Activated T-cell treated with anti-CD3 and anti-CD28 coated beads, Interleukin-2, amount 50 U/mL, for 1 hour (primary cell): ENCODE measurements at regions not wholly inside any gene's neighbourhood (a gene's known extent, or its start where the extent isn't known, plus 50 kb on each side); places are given as distances from the start of the nearest gene placed in this dataset.

ENCODE experiments used
- DNase-seq: peaks from one replicate; pipeline ENCODE4 v3.0.0-alpha.2; 2020

- no peak for DNase-seq
Measured at GRCh38 chr19:28834996-28835395, 378.0 kb downstream of the UQCRFS1 start.

DNA sequence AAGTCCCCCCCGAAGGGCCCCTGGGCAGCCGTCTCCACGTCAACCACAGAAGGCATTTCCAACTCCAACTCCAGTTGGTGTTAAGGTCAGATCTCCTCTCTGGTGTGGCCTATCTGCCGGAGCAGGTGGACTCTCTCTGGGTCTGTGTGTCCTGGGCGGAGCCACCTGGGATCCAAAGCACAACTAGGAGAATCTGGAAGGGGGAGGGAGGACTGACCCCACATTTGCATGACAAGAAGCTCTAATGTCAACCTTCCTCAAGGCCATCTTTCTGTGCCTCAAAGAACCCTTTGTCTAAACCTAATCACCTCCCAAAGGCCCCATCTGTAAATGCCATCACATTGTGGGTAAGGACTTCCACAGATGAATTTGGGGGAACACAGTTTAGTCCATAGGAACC is 381.5 kb downstream of the UQCRFS1 start:
- no peak for DNase-seq

GRCh38 chr19:28829762-28830161 is 383.2 kb downstream of the UQCRFS1 start:
- no peak for DNase-seq

GRCh38 chr19:28829359-28829758 is 383.6 kb downstream of the UQCRFS1 start:
- no peak for DNase-seq

GRCh38 chr19:28828276-28828870 is 384.6 kb downstream of the UQCRFS1 start:
- no peak for DNase-seq

DNA sequence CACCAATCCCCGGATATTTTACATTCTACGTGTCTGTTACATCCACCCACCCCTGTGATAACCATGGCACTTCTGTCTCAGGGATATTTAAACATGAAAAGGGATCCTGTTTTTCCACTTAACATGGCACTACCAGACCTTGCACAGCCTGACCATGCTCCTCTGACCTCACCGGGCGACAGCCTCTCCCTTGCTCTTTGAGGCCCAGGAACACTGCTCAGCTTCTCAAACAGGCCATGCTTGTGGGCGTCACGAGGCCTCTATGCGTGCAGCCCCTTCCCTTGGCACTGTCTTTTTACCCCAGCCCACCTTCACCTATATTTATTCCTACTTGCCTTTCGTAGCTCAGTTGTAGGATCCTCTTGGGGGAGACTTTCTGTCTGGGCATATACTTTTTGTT is 385.6 kb downstream of the UQCRFS1 start:
- no peak for DNase-seq

DNA sequence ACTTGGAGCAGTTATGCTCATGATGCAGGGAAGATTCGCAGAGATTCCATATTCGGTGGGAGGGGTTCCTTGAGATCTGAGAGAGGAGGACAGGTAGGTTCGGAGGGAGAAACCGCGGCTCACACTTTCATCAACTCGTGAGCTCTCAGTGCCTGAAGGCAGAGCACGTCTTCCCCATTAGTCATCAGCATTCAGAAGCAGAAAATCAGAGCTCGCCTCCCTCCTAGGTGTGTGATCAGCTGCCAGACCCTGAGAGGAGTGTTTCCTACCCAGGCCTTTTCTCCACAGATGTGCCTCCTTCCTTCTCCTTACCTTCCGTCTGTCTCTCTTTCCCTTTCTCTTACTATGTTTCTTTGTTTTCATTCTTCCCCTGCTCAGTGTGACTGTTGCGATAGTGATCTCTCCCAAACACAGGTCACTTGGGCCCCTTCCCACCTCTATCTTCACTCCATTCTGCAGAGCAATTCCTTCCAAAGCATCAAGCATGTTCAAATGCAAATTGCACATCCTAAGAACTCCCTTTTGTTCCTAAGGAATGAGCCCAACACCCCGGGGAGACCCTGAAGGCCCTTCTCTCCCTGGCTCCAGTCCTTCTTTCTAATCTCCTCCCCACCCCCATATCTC is 389.5 kb downstream of the UQCRFS1 start:
- DNase-seq = no peak

DNA sequence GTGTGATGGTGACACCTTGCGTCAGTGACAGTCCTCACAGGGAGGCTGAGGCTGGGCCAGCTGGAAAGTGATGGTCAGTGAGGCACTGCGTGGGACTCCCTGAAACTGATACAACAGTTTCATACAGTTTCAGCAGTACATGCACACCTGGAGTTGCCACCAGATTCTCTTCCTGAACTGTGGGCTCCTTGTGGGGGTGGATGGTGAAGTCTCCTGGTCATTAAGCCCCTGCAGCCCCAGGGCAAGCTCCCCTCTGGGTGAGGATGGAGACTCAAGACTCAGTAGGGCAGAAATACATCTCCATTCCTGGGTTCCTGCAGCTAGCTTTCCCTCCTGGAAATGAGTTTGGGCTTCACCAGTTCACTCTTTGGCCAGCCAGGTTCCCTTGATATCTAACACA is 392.7 kb downstream of the UQCRFS1 start:
- no peak for DNase-seq

DNA sequence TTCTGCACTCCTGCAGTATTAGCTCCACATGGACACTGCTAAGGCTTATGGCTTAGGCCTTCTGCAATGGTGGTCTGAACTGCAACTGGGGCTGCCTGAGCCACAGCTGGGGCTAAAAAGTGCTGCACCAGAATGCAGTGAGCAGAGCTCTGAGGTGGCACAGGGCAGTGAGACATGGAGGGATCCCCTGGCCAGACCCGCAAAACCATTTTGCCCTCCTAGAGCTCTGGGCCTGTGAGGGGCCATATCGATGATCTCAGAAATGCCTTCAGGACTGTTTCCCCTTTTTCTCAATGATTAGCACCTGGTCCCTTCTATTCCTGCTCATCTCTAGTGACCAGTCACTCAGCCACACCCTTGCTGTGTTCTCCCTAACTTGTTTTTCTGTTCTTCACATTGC is 397.7 kb downstream of the UQCRFS1 start:
- DNase-seq = no peak

DNA sequence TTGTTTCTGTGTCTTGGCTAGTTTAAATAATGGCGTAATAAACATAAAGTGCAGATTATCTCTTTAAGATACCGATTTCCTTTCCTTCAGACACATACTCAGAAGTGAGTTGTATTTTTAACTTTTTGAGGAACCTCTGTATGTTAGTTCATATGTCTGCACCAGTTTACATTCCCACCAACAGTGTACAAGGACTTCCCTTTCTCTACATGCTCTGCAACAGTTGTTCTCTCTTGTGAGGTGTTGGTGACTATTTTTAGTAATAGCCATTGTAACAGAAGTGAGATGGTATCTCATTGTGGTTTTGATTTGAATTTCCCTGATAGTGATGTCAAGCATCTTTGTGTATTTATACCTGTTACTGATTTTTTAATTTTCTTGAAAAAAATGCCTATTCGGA is 418.6 kb downstream of the UQCRFS1 start:
- DNase-seq = no peak

- no peak for DNase-seq
Measured at GRCh38 chr19:28793391-28794168, 419.4 kb downstream of the UQCRFS1 start.

GRCh38 chr19:28785971-28786370 is 427.0 kb downstream of the UQCRFS1 start:
- DNase-seq = no peak

- DNase-seq = no peak
Measured at GRCh38 chr19:28764066-28764465, 448.9 kb downstream of the UQCRFS1 start.

GRCh38 chr19:28746478-28746877 is 466.5 kb downstream of the UQCRFS1 start:
- no peak for DNase-seq

DNA sequence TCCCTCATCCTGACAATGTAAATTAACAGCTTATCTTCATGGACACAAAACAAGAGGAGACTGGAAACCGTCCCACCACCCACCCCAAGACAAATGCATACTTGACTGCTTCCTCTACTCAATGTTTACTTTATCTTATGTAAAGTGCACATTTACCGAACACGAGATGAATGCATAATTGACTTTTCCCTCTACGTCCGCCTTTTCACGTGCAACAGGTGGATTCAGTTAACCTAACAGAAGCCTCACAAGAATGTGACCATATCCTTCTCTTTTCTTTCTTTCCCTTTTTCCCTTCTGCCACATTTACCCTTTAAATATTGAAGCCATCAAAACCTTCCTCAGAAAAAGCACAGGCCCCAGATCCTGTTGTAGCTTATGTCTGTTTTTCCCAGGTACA is 468.0 kb downstream of the UQCRFS1 start:
- no peak for DNase-seq

DNA sequence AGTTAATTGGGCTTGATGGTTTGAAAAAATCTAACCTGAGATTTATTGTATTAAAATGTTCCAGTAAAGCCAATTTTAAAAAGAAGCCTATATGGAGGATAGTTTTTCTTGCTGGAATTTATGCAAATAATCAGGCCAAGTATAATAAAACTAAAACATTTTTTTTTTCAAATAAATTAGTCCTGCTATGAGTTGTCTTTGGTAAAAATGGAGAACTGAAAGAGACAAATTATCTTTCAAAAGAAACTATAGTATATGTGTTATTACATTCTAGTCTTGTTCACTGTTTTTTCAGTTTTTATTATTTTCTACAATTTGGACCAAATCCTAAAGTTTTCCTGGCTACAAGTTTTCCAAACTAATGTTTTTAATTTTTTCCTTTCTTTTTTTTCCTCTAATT is 468.9 kb downstream of the UQCRFS1 start:
- DNase-seq = no peak

GRCh38 chr19:28737021-28737895 is 475.7 kb downstream of the UQCRFS1 start:
- no peak for DNase-seq

GRCh38 chr19:28736528-28736927 is 476.4 kb downstream of the UQCRFS1 start:
- no peak for DNase-seq

GRCh38 chr19:28731577-28731976 is 481.4 kb downstream of the UQCRFS1 start:
- DNase-seq = no peak

- no peak for DNase-seq
Measured at GRCh38 chr19:28730791-28731512, 482.0 kb downstream of the UQCRFS1 start.

DNA sequence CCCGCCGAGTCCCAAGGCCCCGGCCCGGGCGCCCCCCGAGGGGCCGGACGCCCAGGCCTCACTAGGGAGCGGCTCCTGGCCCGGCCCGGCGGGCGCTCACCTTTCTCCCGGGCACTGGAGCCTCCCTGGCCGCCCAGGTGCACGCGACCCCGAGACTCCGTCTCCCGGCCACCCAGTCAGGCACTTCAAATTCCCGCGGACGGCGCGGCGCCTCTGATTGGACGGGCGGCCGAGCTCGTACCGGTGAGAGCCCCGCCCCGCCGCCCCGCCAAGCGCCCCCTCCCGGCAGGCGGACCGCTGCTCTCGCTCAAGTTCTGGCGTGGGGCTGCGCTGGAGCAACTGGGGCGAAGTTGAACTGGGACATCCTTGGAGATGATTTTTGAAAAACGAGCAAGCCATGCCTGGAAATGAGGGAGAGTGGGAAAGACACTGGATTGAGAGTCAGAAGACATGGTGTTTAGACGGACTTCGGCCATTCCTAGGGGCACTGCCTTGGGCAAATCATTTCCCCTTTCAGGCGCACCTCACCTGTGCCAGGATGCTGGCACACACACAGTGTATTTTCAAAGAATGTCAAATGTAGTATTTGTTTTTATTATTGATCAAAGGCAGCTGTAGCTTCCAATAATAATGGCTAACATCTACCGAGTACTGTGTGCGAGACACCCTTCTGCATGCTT is 485.3 kb downstream of the UQCRFS1 start:
- peak; percentile 29 for DNase-seq
